SK-N-SH (cell line): ENCODE measurements at regions not wholly inside any gene's neighbourhood (a gene's known extent, or its start where the extent isn't known, plus 50 kb on each side); places are given as distances from the start of the nearest gene placed in this dataset.

Source experiments
- CTCF ChIA-PET: fragments of 300-600, 350-600 bp; formaldehyde crosslinking; extraction: SDS; loops from one replicate; lab custom pipeline; 2021; lab: Yijun Ruan, JAX
- POLR2A ChIA-PET: fragments of 350-600 bp; sonication (Branson Sonifier 250); formaldehyde crosslinking; extraction: SDS; loops from one replicate; lab custom pipeline; 2020; ENCODE audit warnings: antibody characterized with exemption, inconsistent platforms; lab: Yijun Ruan, JAX
- DNase-seq: peaks from one replicate; pipeline ENCODE4 v3.0.0; 2012
- H2AFZ ChIP-seq: fragments of 200-600 bp; sonication (generic); 2 replicates; pipeline ENCODE4 v1.8.1; 2016; ENCODE audit warnings: antibody characterized with exemption, mild to moderate bottlenecking, low read depth
- H3F3A ChIP-seq: fragments of 200-600 bp; sonication (generic); replicated peaks from 2 replicates; pipeline ENCODE3; 2016; ENCODE audit warnings: antibody characterized with exemption, mild to moderate bottlenecking; ENCODE audit not compliant: insufficient read depth
- H3K27ac ChIP-seq, 2 experiments: fragments of 200-500 bp in 1 of 2; fragments of 200-600 bp in 1 of 2; sonication (Bioruptor generic) in 1 of 2; sonication (generic), shearing (Covaris generic) in 1 of 2; 2 replicates each; pipeline versions ENCODE4 v1.5.1 to v1.6.1; 2014 to 2016; ENCODE audit warnings: low read depth in 2 of 2, inconsistent platforms in 1 of 2, low read length in 1 of 2, mild to moderate bottlenecking in 1 of 2, mixed read lengths in 1 of 2
- H3K27me3 ChIP-seq: fragments of 200-600 bp; sonication (generic), shearing (Covaris generic); 2 replicates; pipeline ENCODE4 v1.6.1; 2016; ENCODE audit warnings: mixed run types; ENCODE audit not compliant: insufficient read depth
- H3K36me3 ChIP-seq, 2 experiments: fragments of 200-500 bp in 1 of 2; fragments of 200-600 bp in 1 of 2; sonication (Bioruptor generic) in 1 of 2; sonication (generic) in 1 of 2; replicated peaks in 1 of 2; 2 replicates each; pipeline versions ENCODE3 to v1.5.1; 2014 to 2016; ENCODE audit warnings: low read length in 1 of 2, mild to moderate bottlenecking in 1 of 2; ENCODE audit not compliant: insufficient read depth in 2 of 2, control insufficient read depth in 1 of 2
- H3K4me1 ChIP-seq, 2 experiments: fragments of 200-500 bp in 1 of 2; fragments of 200-600 bp in 1 of 2; sonication (Bioruptor generic) in 1 of 2; sonication (generic), shearing (Covaris generic) in 1 of 2; 2 replicates each; pipeline versions ENCODE4 v1.5.1 to v1.6.1; 2014 to 2016; ENCODE audit warnings: low read depth in 1 of 2, low read length in 1 of 2, mixed run types in 1 of 2; ENCODE audit not compliant: insufficient read depth in 2 of 2, control insufficient read depth in 1 of 2
- H3K4me2 ChIP-seq: fragments of 200-600 bp; sonication (generic), shearing (Covaris generic); 2 replicates; pipeline ENCODE4 v1.6.1; 2017; ENCODE audit warnings: mixed run types
- H3K4me3 ChIP-seq, 2 experiments: fragments of 200-500 bp in 1 of 2; fragments of 200-600 bp in 1 of 2; sonication (Bioruptor generic) in 1 of 2; sonication (generic), shearing (Covaris generic) in 1 of 2; 2 replicates each; pipeline versions ENCODE4 v1.5.1 to v1.8.1; 2014 to 2016; ENCODE audit warnings: low read depth in 2 of 2, inconsistent platforms in 1 of 2, low read length in 1 of 2, mild to moderate bottlenecking in 1 of 2, mixed read lengths in 1 of 2, moderate library complexity in 1 of 2
- H3K79me2 ChIP-seq: fragments of 200-600 bp; sonication (generic); 2 replicates; pipeline ENCODE4 v1.8.1; 2017; ENCODE audit warnings: mild to moderate bottlenecking; ENCODE audit not compliant: insufficient read depth
- H3K9ac ChIP-seq: fragments of 200-600 bp; sonication (generic); 2 replicates; pipeline ENCODE4 v1.6.1; 2017; ENCODE audit warnings: mixed run types
- H3K9me2 ChIP-seq: fragments of 200-600 bp; sonication (generic); 2 replicates; pipeline ENCODE4 v1.6.1; 2017; ENCODE audit warnings: mixed run types
- H3K9me3 ChIP-seq: fragments of 200-600 bp; sonication (generic); 2 replicates; pipeline ENCODE4 v1.6.1; 2017; ENCODE audit warnings: mixed run types, mild to moderate bottlenecking, moderate library complexity
- H4K20me1 ChIP-seq: fragments of 200-600 bp; sonication (generic); 2 replicates; pipeline ENCODE4 v1.6.1; 2017; ENCODE audit warnings: mild to moderate bottlenecking, mixed run types; ENCODE audit not compliant: insufficient read depth
- CHD2 ChIP-seq: fragments of 150-350 bp; IDR thresholded peaks from 2 replicates; pipeline ENCODE4 v1.6.1; 2018; ENCODE audit warnings: low read length; ENCODE audit not compliant: partially characterized antibody
- ELF1 ChIP-seq: IDR thresholded peaks from 2 replicates; pipeline ENCODE4 v1.4.0; 2012
- EZH2phosphoT487 ChIP-seq: fragments of 200-600 bp; sonication (generic); IDR thresholded peaks from 2 replicates; pipeline ENCODE4 v1.6.1; 2017; ENCODE audit warnings: low read depth, mixed run types, mild to moderate bottlenecking, antibody characterized with exemption, moderate library complexity, borderline replicate concordance
- FOXJ3 ChIP-seq: sonication (generic); formaldehyde crosslinking; IDR thresholded peaks from 2 replicates; pipeline ENCODE4 v1.5.1; 2020; ENCODE audit warnings: mild to moderate bottlenecking, missing genetic modification reagents
- GABPA ChIP-seq: IDR thresholded peaks from 2 replicates; pipeline ENCODE4 v1.4.0; 2012; ENCODE audit warnings: low read depth, mild to moderate bottlenecking
- MEF2A ChIP-seq: IDR thresholded peaks from 2 replicates; pipeline ENCODE4 v1.4.0; 2012; ENCODE audit warnings: low read depth, borderline replicate concordance
- NFIC ChIP-seq: IDR thresholded peaks from 2 replicates; pipeline ENCODE4 v1.4.0; 2012; ENCODE audit warnings: borderline replicate concordance
- POLR2AphosphoS5 ChIP-seq: IDR thresholded peaks from 2 replicates; pipeline ENCODE4 v1.6.1; 2012; ENCODE audit warnings: low read depth, low read length
- RFX5 ChIP-seq: IDR thresholded peaks from 2 replicates; pipeline ENCODE4 v1.6.1; 2012; ENCODE audit warnings: mild to moderate bottlenecking, improper control_type of control experiment, low read length
- RXRA ChIP-seq: IDR thresholded peaks from 2 replicates; pipeline ENCODE4 v1.4.0; 2012; ENCODE audit warnings: low read depth, mild to moderate bottlenecking, borderline replicate concordance
- SMC3 ChIP-seq: IDR thresholded peaks from 2 replicates; pipeline ENCODE4 v1.6.1; 2012; ENCODE audit warnings: low read depth, low read length, improper control_type of control experiment
- WGBS: methylation state at CpG from one replicate; pipeline ENCODE4 v1.1.6; 2017; ENCODE audit warnings: low lambda C conversion rate; 5-methylcytosine and 5-hydroxymethylcytosine counted together
- TF ChIP-seq, protein P1 (sequence below): fragments of 150-350 bp; IDR thresholded peaks from 2 replicates; pipeline ENCODE4 v1.6.1; 2017; ENCODE audit warnings: antibody characterized with exemption, low read length, low read depth, borderline replicate concordance
- TF ChIP-seq, protein P2 (sequence below): IDR thresholded peaks from 2 replicates; pipeline ENCODE4; 2012

DNA sequence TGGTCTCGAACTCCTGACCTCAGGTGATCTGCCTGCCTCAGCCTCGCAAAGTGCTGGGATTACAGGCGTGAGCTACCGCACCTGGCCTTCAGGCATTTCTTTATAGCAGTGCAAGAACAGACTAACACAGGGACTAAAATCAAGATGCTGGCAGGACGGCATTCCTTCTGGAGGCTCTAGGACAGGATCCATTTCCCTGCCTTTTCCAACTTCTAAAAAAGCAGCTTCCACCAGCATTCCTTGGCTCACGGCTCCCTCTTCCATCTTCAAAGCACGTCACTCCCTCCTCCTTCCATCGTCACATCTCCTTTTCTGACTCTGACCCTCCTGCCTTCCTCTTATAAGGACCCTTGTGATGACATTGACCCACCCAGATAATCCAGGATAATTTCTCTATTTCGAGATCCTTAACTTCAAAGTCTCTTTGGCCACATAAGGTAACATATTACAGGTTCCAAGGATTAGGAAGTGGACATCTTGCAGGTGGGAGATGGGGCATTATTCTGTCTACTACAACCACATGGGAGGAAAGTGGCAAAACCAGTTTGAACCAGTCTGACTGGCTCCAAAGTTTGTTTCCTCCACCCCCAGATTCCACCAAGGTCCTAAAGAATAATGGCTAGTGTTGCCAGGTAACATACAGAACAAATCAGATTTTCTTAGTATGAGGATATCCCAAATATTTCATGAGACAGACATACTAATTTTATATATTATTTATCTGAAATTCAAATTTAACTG, 172.5 kb downstream of the MN1 start:
- no peak for DNase-seq
- no peaks in the 10 kb centered on the region for H3K36me3 ChIP-seq
- WGBS, result 75% methylated on average over 8 of the region's 9 CpGs
- H4K20me1 ChIP-seq, result no peaks in the 10 kb centered on the region
- no peak overlapping the region for H3K27ac ChIP-seq
- no peaks in the 10 kb centered on the region for H3K9me3 ChIP-seq
- ChIA-PET POLR2A (no interaction called here), CTCF (interaction anchor here (0.6 kb wide), 1 partner anchor 31 kb away, joined by 3 read pairs; no protein-coding TSS in a partner anchor)
- no peak overlapping the region for H3K4me3 ChIP-seq
- H3K79me2 ChIP-seq, result no peaks in the 10 kb centered on the region
- H2AFZ ChIP-seq, result no peak overlapping the region
- TF ChIP-seq GABPA, result no peak
- TF ChIP-seq, protein P1, sequence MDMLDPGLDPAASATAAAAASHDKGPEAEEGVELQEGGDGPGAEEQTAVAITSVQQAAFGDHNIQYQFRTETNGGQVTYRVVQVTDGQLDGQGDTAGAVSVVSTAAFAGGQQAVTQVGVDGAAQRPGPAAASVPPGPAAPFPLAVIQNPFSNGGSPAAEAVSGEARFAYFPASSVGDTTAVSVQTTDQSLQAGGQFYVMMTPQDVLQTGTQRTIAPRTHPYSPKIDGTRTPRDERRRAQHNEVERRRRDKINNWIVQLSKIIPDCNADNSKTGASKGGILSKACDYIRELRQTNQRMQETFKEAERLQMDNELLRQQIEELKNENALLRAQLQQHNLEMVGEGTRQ, result no peak
- TF ChIP-seq, protein P2, sequence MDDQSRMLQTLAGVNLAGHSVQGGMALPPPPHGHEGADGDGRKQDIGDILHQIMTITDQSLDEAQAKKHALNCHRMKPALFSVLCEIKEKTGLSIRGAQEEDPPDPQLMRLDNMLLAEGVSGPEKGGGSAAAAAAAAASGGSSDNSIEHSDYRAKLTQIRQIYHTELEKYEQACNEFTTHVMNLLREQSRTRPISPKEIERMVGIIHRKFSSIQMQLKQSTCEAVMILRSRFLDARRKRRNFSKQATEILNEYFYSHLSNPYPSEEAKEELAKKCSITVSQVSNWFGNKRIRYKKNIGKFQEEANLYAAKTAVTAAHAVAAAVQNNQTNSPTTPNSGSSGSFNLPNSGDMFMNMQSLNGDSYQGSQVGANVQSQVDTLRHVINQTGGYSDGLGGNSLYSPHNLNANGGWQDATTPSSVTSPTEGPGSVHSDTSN, result no peak
- no peak for TF ChIP-seq RFX5
- no peak for TF ChIP-seq FOXJ3 (CRISPR knock-in tag)
- no peak for TF ChIP-seq NFIC
- no peak for TF ChIP-seq EZH2phosphoT487
- no peak for TF ChIP-seq RXRA
- TF ChIP-seq ELF1, result no peak
- no peak for TF ChIP-seq CHD2
- TF ChIP-seq POLR2AphosphoS5, result no peak
- no peak for TF ChIP-seq SMC3
- TF ChIP-seq MEF2A, result no peak
- no peaks in the 10 kb centered on the region for H3F3A ChIP-seq
- H3K9me2 ChIP-seq, result no peaks in the 10 kb centered on the region
- H3K27me3 ChIP-seq, result no peaks in the 10 kb centered on the region
- peaks cover 0 to 5% of the 10 kb centered on the region in 2 experiments; a peak in 1 of 4 replicates for H3K4me1 ChIP-seq
- H3K9ac ChIP-seq, result no peak overlapping the region
- no peak overlapping the region for H3K4me2 ChIP-seq

DNA sequence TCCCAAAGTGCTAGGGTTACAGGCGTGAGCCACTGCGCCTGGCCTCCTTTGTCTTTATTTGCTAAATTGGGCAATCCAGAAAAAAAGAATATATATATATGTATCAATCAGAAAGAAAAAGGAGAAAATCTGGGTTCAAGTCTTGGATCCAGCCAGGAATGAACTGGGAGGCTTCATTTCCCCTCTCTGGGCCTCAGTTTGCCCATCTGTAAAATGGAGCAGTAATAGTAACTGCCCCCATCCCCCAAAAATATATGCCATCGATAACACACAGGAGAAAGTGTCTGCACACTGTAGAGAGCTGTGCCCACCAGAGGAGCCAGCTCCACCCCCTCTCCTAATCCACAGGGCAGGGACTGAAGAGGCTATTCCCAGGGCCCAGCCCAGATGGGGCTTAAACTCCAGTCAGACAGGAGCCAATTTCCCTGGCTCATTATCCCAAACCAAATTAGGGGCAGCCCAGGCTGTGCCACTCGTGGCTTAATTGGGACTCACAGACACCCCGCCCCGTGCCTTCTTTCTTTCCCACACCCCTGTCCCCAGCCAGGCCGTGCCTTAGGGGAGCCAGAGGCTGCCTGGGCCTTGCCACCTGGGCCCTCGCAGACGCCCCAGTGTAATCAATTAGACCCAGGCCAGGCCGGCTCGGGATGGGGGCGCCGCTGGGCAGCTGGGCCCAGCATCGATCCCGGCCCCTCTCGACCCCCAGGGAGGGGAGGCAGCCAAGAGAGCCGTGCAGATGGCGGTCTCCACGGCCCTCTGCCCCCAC, 171.5 kb downstream of the MN1 start:
- Histone ChIP-seq H4K20me1 (no peaks in the 10 kb centered on the region), H3F3A (no peaks in the 10 kb centered on the region), H3K4me2 (no peak overlapping the region), H3K79me2 (no peaks in the 10 kb centered on the region), H3K9me3 (no peaks in the 10 kb centered on the region), H2AFZ (no peak overlapping the region)
- no peak for DNase-seq
- CTCF ChIA-PET, result interaction anchor here (0.6 to 1.3 kb wide), 2 partner anchors 9 to 17 kb away, joined by 3 to 4 read pairs; no protein-coding TSS in a partner anchor
- no peak for TF ChIP-seq EZH2phosphoT487
- TF ChIP-seq, all 33 proteins: peak for 0
- POLR2A ChIA-PET, result no interaction called here
- Histone ChIP-seq H3K4me3 (no peak overlapping the region), H3K9me2 (no peaks in the 10 kb centered on the region), H3K4me1 (peaks cover 0 to 5% of the 10 kb centered on the region in 2 experiments; a peak in 1 of 4 replicates), H3K36me3 (no peaks in the 10 kb centered on the region), H3K9ac (no peak overlapping the region), H3K27me3 (no peaks in the 10 kb centered on the region), H3K27ac (no peak overlapping the region)
- WGBS, result 71% methylated on average over 14 of the region's 19 CpGs
